Kidney epithelial cell (primary cell): ENCODE measurements at regions not wholly inside any gene's neighbourhood (a gene's known extent, or its start where the extent isn't known, plus 50 kb on each side); places are given as distances from the start of the nearest gene placed in this dataset.

Source experiments
- DNase-seq: peaks from one replicate; pipeline ENCODE4 v3.0.0-alpha.2; 2010; ENCODE audit warnings: low read depth
- H3K27me3 ChIP-seq: 2 replicates; pipeline ENCODE4 v1.6.0; 2011; ENCODE audit warnings: low read length; ENCODE audit not compliant: control insufficient read depth, insufficient read depth
- H3K36me3 ChIP-seq: 2 replicates; pipeline ENCODE4 v1.5.1; 2011; ENCODE audit warnings: low read length; ENCODE audit not compliant: control insufficient read depth, insufficient read depth
- H3K4me3 ChIP-seq: 2 replicates; pipeline ENCODE4 v1.5.1; 2011; ENCODE audit warnings: low read depth, mild to moderate bottlenecking, control low read depth, low read length
- CTCF ChIP-seq: IDR thresholded peaks from 2 replicates; pipeline ENCODE4 v1.5.1; 2011; ENCODE audit warnings: mild to moderate bottlenecking, moderate library complexity, low read length, control low read depth, inconsistent platforms; ENCODE audit not compliant: insufficient read depth, poor library complexity, severe bottlenecking

GRCh38 chr17:65407017-65407416, 154.4 kb downstream of the AXIN2 start:
- no peak for TF ChIP-seq CTCF
- H3K27me3 ChIP-seq: no peaks in the 10 kb centered on the region
- DNase-seq: no peak
- H3K36me3 ChIP-seq: no peaks in the 10 kb centered on the region
- H3K4me3 ChIP-seq: no peak overlapping the region

GRCh38 chr17:65406552-65406951, 154.9 kb downstream of the AXIN2 start:
- no peak for DNase-seq
- TF ChIP-seq CTCF: no peak
- H3K27me3 ChIP-seq: no peaks in the 10 kb centered on the region
- H3K36me3 ChIP-seq: no peaks in the 10 kb centered on the region
- H3K4me3 ChIP-seq: no peak overlapping the region

GRCh38 chr17:65405563-65405962, 155.9 kb downstream of the AXIN2 start:
- TF ChIP-seq CTCF: no peak
- Histone ChIP-seq H3K4me3 (no peak overlapping the region), H3K36me3 (no peaks in the 10 kb centered on the region), H3K27me3 (no peaks in the 10 kb centered on the region)
- DNase-seq: no peak

GRCh38 chr17:65404761-65405160, 156.7 kb downstream of the AXIN2 start:
- DNase-seq: no peak

GRCh38 chr17:65403626-65404025, 157.8 kb downstream of the AXIN2 start:
- DNase-seq: no peak
- Histone ChIP-seq H3K36me3 (no peaks in the 10 kb centered on the region), H3K4me3 (no peak overlapping the region), H3K27me3 (no peaks in the 10 kb centered on the region)
- no peak for TF ChIP-seq CTCF

More at GRCh38 chr17:65404761-65405160, 156.7 kb downstream of the AXIN2 start:
- Histone ChIP-seq H3K36me3 (no peaks in the 10 kb centered on the region), H3K4me3 (no peak overlapping the region), H3K27me3 (no peaks in the 10 kb centered on the region)
- TF ChIP-seq CTCF: no peak
